ENCODE measurements at regions not wholly inside any gene's neighbourhood (a gene's known extent, or its start where the extent isn't known, plus 50 kb on each side); places are given as distances from the start of the nearest gene placed in this dataset.

DNA sequence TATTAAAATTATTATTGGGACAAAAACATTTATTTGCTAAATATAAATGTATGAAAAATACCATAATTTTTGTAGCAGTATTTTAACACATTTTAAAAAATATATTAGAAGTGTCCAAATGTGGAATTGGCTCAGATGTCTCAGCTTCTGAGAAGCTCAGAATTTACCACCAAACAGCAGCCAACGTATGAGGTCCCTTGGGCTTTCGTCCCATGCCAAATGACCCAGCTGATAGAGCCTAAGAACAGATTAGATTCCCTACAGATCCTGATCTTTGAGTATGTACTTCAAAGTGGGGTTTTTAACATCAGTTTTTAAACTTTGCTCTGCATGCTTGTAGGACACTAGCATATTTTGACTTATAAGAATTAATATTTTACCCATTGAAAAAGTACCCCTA is 77.3 kb upstream of the RPS23 start:
- no peak for TF ChIP-seq TAF1 (IDR thresholded peaks at IDR 0.05; ENCODE audit: control insufficient read depth, extremely low read depth, insufficient read depth, low read length, severe bottlenecking)
- TF ChIP-seq EZH2 (IDR thresholded peaks at IDR 0.05; ENCODE audit: borderline replicate concordance, low read depth, low read length), result no peak
- TF ChIP-seq SIRT6 (IDR thresholded peaks at IDR 0.05; ENCODE audit: low read depth, low read length), result no peak
